H9 (cell line): ENCODE measurements at regions not wholly inside any gene's neighbourhood (a gene's known extent, or its start where the extent isn't known, plus 50 kb on each side); places are given as distances from the start of the nearest gene placed in this dataset.

Source experiments
- DNase-seq: peaks from one replicate; pipeline ENCODE4 v3.0.0-alpha.2; 2017
- H2AFZ ChIP-seq: one replicate; pipeline ENCODE4 v1.6.1; 2013; ENCODE audit warnings: mild to moderate bottlenecking, low read length, control low read depth, moderate library complexity
- H2AK5ac ChIP-seq: 2 replicates; pipeline ENCODE4 v1.6.1; 2013; ENCODE audit warnings: low read length, control low read depth, mixed read lengths; ENCODE audit not compliant: insufficient read length
- H2BK120ac ChIP-seq: one replicate; pipeline ENCODE4 v1.6.1; 2013; ENCODE audit warnings: low read depth, mild to moderate bottlenecking, low read length, control low read depth, inconsistent platforms; ENCODE audit not compliant: poor library complexity, severe bottlenecking
- H2BK12ac ChIP-seq: 2 replicates; pipeline ENCODE4 v1.6.1; 2013; ENCODE audit warnings: low read length, control low read depth, mixed read lengths, low read depth; ENCODE audit not compliant: insufficient read length
- H2BK15ac ChIP-seq: 2 replicates; pipeline ENCODE4 v1.6.1; 2013; ENCODE audit warnings: low read depth, low read length, control low read depth
- H2BK20ac ChIP-seq: one replicate; pipeline ENCODE4 v1.6.1; 2013; ENCODE audit warnings: low read depth, mild to moderate bottlenecking, low read length, control low read depth, inconsistent platforms; ENCODE audit not compliant: poor library complexity, severe bottlenecking
- H2BK5ac ChIP-seq: 2 replicates; pipeline ENCODE4 v1.6.1; 2013; ENCODE audit warnings: low read length, control low read depth, mixed read lengths; ENCODE audit not compliant: insufficient read length
- H3K14ac ChIP-seq: 2 replicates; pipeline ENCODE4 v1.6.1; 2013; ENCODE audit warnings: low read length, control low read depth; ENCODE audit not compliant: insufficient read depth
- H3K18ac ChIP-seq: 2 replicates; pipeline ENCODE4 v1.6.1; 2013; ENCODE audit warnings: low read depth, mild to moderate bottlenecking, mixed read lengths, low read length, control low read depth; ENCODE audit not compliant: insufficient read length
- H3K23ac ChIP-seq: 2 replicates; pipeline ENCODE4 v1.6.1; 2013; ENCODE audit warnings: low read length, control low read depth, mixed read lengths, low read depth; ENCODE audit not compliant: insufficient read length
- H3K23me2 ChIP-seq: 2 replicates; pipeline ENCODE4 v1.6.1; 2013; ENCODE audit warnings: low read depth, mild to moderate bottlenecking, mixed read lengths, low read length, control low read depth; ENCODE audit not compliant: insufficient read length, poor library complexity, severe bottlenecking
- H3K27ac ChIP-seq: 2 replicates; pipeline ENCODE4 v1.5.1; 2013; ENCODE audit warnings: low read length, control low read depth, mixed read lengths, low read depth; ENCODE audit not compliant: insufficient read length
- H3K27me3 ChIP-seq: 2 replicates; pipeline ENCODE4 v1.6.1; 2013; ENCODE audit warnings: low read length, control low read depth, inconsistent platforms; ENCODE audit not compliant: insufficient read depth
- H3K4ac ChIP-seq: 2 replicates; pipeline ENCODE4 v1.6.1; 2013; ENCODE audit warnings: low read depth, mild to moderate bottlenecking, control low read depth, inconsistent platforms, low read length, moderate library complexity
- H3K4me1 ChIP-seq: 2 replicates; pipeline ENCODE4 v1.6.1; 2013; ENCODE audit warnings: low read length, control low read depth, inconsistent platforms; ENCODE audit not compliant: insufficient read depth
- H3K4me2 ChIP-seq: 2 replicates; pipeline ENCODE4 v1.6.1; 2013; ENCODE audit warnings: low read length, control low read depth, mixed read lengths; ENCODE audit not compliant: insufficient read length, insufficient read depth
- H3K56ac ChIP-seq: 2 replicates; pipeline ENCODE4 v1.6.1; 2013; ENCODE audit warnings: low read depth, mild to moderate bottlenecking, mixed read lengths, low read length, control low read depth; ENCODE audit not compliant: insufficient read length
- H3K79me1 ChIP-seq: 2 replicates; pipeline ENCODE4 v1.6.1; 2013; ENCODE audit warnings: low read depth, mild to moderate bottlenecking, moderate library complexity, low read length, control low read depth, inconsistent platforms; ENCODE audit not compliant: insufficient read depth, poor library complexity, severe bottlenecking
- H3K79me2 ChIP-seq: 2 replicates; pipeline ENCODE4 v1.6.1; 2013; ENCODE audit warnings: low read length, control low read depth, inconsistent platforms; ENCODE audit not compliant: insufficient read depth
- H3K9ac ChIP-seq: 2 replicates; pipeline ENCODE4 v1.6.1; 2013; ENCODE audit warnings: low read length, control low read depth, mixed read lengths; ENCODE audit not compliant: insufficient read length; ENCODE audit errors: extremely low read depth
- H3K9me3 ChIP-seq: one replicate; pipeline ENCODE4 v1.6.1; 2013; ENCODE audit warnings: low read depth, low read length, inconsistent platforms; ENCODE audit not compliant: control insufficient read depth
- H3T11ph ChIP-seq: one replicate; pipeline ENCODE4 v1.6.1; 2013; ENCODE audit warnings: mild to moderate bottlenecking, low read length, control low read depth, inconsistent platforms
- H4K20me1 ChIP-seq: one replicate; pipeline ENCODE4 v1.6.1; 2013; ENCODE audit not compliant: control insufficient read depth, insufficient read length, insufficient read depth
- H4K5ac ChIP-seq: 2 replicates; pipeline ENCODE4 v1.6.1; 2013; ENCODE audit warnings: low read depth, mild to moderate bottlenecking, mixed read lengths, low read length, control low read depth; ENCODE audit not compliant: insufficient read length
- H4K8ac ChIP-seq: replicated peaks from 2 replicates; pipeline ENCODE4 v1.6.1; 2013; ENCODE audit warnings: low read length, control low read depth, mixed read lengths, low read depth; ENCODE audit not compliant: insufficient read length
- H4K91ac ChIP-seq: 2 replicates; pipeline ENCODE4 v1.6.1; 2013; ENCODE audit warnings: low read depth, mild to moderate bottlenecking, moderate library complexity, mixed read lengths, low read length, control low read depth; ENCODE audit not compliant: insufficient read length
- H3K27ac Mint-ChIP-seq, 3 experiments: 2 replicates in 2 of 3; 3 replicates in 1 of 3; pipeline ENCODE4 v1.8.0; 2020 to 2021; ENCODE audit warnings: mixed read lengths in 3 of 3, mild to moderate bottlenecking in 1 of 3, moderate library complexity in 1 of 3
- H3K27me3 Mint-ChIP-seq: 2 replicates; pipeline ENCODE4 v1.8.0; 2021; ENCODE audit warnings: low read depth, mild to moderate bottlenecking, moderate library complexity, mixed read lengths
- H3K36me3 Mint-ChIP-seq, 3 experiments: 2 replicates in 2 of 3; 3 replicates in 1 of 3; pipeline ENCODE4 v1.8.0; 2020 to 2021; ENCODE audit warnings: low read depth in 3 of 3, mixed read lengths in 3 of 3; ENCODE audit not compliant: insufficient read depth in 1 of 3
- H3K4me1 Mint-ChIP-seq, 2 experiments: 2 replicates each; pipeline ENCODE4 v1.8.0; 2020; ENCODE audit warnings: mixed read lengths in 2 of 2
- H3K4me3 Mint-ChIP-seq, 2 experiments: 2 replicates in 1 of 2; 3 replicates in 1 of 2; pipeline ENCODE4 v1.8.0; 2020 to 2021; ENCODE audit warnings: mild to moderate bottlenecking in 2 of 2, mixed read lengths in 2 of 2, moderate library complexity in 1 of 2
- H3K9me3 Mint-ChIP-seq, 2 experiments: 2 replicates in 1 of 2; 3 replicates in 1 of 2; pipeline ENCODE4 v1.8.0; 2020; ENCODE audit warnings: mild to moderate bottlenecking in 2 of 2, mixed read lengths in 2 of 2, moderate library complexity in 1 of 2
- CTCF ChIP-seq: fragments of 200-600 bp; sonication (generic); conservative IDR thresholded peaks from 3 replicates; pipeline ENCODE4 v1.8.0; 2021; ENCODE audit warnings: antibody characterized with exemption, mild to moderate bottlenecking
- WGBS: extraction: QIAGEN DNeasy Blood & Tissue Kit; methylation state at CpG from one replicate; pipeline ENCODE4 v1.1.7; 2013; ENCODE audit warnings: missing lambda C conversion rate, low lambda C conversion rate, mixed read lengths; ENCODE audit not compliant: insufficient read length; ENCODE audit errors: extremely low coverage; 5-methylcytosine and 5-hydroxymethylcytosine counted together

- no CpG with 5 or more reads among the region's 5 CpGs for WGBS
- Histone ChIP-seq H4K91ac (no peak overlapping the region), H2BK15ac (no peak overlapping the region), H3K4ac (no peak overlapping the region), H2AFZ (no peak overlapping the region), H3K4me1 (no peaks in the 10 kb centered on the region; the same call in 1 of the 2 replicates), H3K9me3 (no peaks in the 10 kb centered on the region), H4K5ac (no peak overlapping the region), H2BK120ac (no peak overlapping the region), H3K56ac (no peak overlapping the region), H3K23ac (no peak overlapping the region), H3K18ac (no peak overlapping the region), H4K20me1 (no peaks in the 10 kb centered on the region), H3K79me2 (no peaks in the 10 kb centered on the region), H3T11ph (no peak overlapping the region), H4K8ac (no peak overlapping the region), H3K27ac (no peak overlapping the region), H3K79me1 (no peaks in the 10 kb centered on the region), H2BK5ac (no peak overlapping the region), H3K4me2 (no peak overlapping the region), H3K9ac (no peak overlapping the region), H2BK12ac (no peak overlapping the region), H3K14ac (no peak overlapping the region), H3K27me3 (no peaks in the 10 kb centered on the region), H3K23me2 (no peaks in the 10 kb centered on the region), H2BK20ac (no peak overlapping the region), H2AK5ac (no peak overlapping the region)
- no peak for TF ChIP-seq CTCF
- no peak for DNase-seq
- Mint-ChIP-seq H3K4me1 (no peaks in the 10 kb centered on the region; a peak in 1 of 4 replicates), H3K9me3 (peaks cover 11 to 12% of the 10 kb centered on the region in 2 experiments), H3K4me3 (no peak overlapping the region), H3K27me3 (no peaks in the 10 kb centered on the region), H3K36me3 (peaks cover 0 to 12% (median 0%) of the 10 kb centered on the region in 3 experiments; a peak in 3 of 7 replicates), H3K27ac (no peak overlapping the region)
These were observed 406.8 kb downstream of the ETS1 start for GRCh38 chr11:128180441-128181087.
